Mesenchymal stem cell (in vitro differentiated cells and primary cell): ENCODE measurements at regions not wholly inside any gene's neighbourhood (a gene's known extent, or its start where the extent isn't known, plus 50 kb on each side); places are given as distances from the start of the nearest gene placed in this dataset.

Source experiments
- DNase-seq: peaks from one replicate; pipeline ENCODE4 v3.0.0-alpha.2; 2013
- H2AFZ ChIP-seq: one replicate; pipeline ENCODE4 v1.6.1; 2013; ENCODE audit warnings: low read depth, mild to moderate bottlenecking, control low read depth, inconsistent platforms, low read length, moderate library complexity
- H2AK5ac ChIP-seq: 2 replicates; pipeline ENCODE4 v1.6.1; 2013; ENCODE audit warnings: low read length, moderate library complexity, mild to moderate bottlenecking, inconsistent platforms; ENCODE audit not compliant: severe bottlenecking
- H2BK120ac ChIP-seq: one replicate; pipeline ENCODE4 v1.6.1; 2013; ENCODE audit warnings: low read depth, mild to moderate bottlenecking, inconsistent platforms, low read length, moderate library complexity
- H2BK12ac ChIP-seq, 2 experiments: one replicate each; pipeline ENCODE4 v1.6.1; 2013; ENCODE audit warnings: inconsistent platforms in 2 of 2, low read length in 2 of 2, mild to moderate bottlenecking in 2 of 2, moderate library complexity in 2 of 2, control low read depth in 1 of 2
- H2BK15ac ChIP-seq: one replicate; pipeline ENCODE4 v1.6.1; 2013; ENCODE audit warnings: mild to moderate bottlenecking, low read depth, inconsistent platforms; ENCODE audit not compliant: poor library complexity, severe bottlenecking
- H2BK5ac ChIP-seq: 2 replicates; pipeline ENCODE4 v1.6.1; 2013; ENCODE audit warnings: low read depth, mild to moderate bottlenecking, low read length, control low read depth, inconsistent platforms; ENCODE audit not compliant: poor library complexity, severe bottlenecking
- H3K14ac ChIP-seq, 2 experiments: one replicate each; pipeline ENCODE4 v1.6.1; 2013; ENCODE audit warnings: inconsistent platforms in 2 of 2, low read length in 2 of 2, control low read depth in 1 of 2, mild to moderate bottlenecking in 1 of 2, moderate library complexity in 1 of 2
- H3K18ac ChIP-seq, 2 experiments: one replicate each; pipeline ENCODE4 v1.6.1; 2013; ENCODE audit warnings: inconsistent platforms in 2 of 2, low read length in 2 of 2, control low read depth in 1 of 2, low read depth in 1 of 2, mild to moderate bottlenecking in 1 of 2
- H3K23ac ChIP-seq, 2 experiments: one replicate each; pipeline ENCODE4 v1.6.1; 2013; ENCODE audit warnings: inconsistent platforms in 2 of 2, low read length in 2 of 2, mild to moderate bottlenecking in 2 of 2, moderate library complexity in 2 of 2, control low read depth in 1 of 2
- H3K27ac ChIP-seq: 2 replicates; pipeline ENCODE4 v1.5.1; 2013; ENCODE audit warnings: mild to moderate bottlenecking, moderate library complexity, low read length, control low read depth, inconsistent platforms; ENCODE audit not compliant: poor library complexity, severe bottlenecking
- H3K27me3 ChIP-seq, 2 experiments: 2 replicates each; pipeline versions ENCODE4 v1.6.1 to v1.7.0; 2013; ENCODE audit warnings: low read length in 2 of 2, mild to moderate bottlenecking in 2 of 2, moderate library complexity in 2 of 2, control low read depth in 1 of 2, inconsistent platforms in 1 of 2; ENCODE audit not compliant: control insufficient read depth in 1 of 2, insufficient read depth in 1 of 2
- H3K36me3 ChIP-seq, 2 experiments: 2 replicates each; pipeline versions ENCODE4 v1.6.1 to v1.7.0; 2013; ENCODE audit warnings: low read length in 2 of 2, control low read depth in 1 of 2, inconsistent platforms in 1 of 2, low read depth in 1 of 2, mild to moderate bottlenecking in 1 of 2; ENCODE audit not compliant: insufficient read depth in 2 of 2, control insufficient read depth in 1 of 2
- H3K4ac ChIP-seq, 2 experiments: one replicate each; pipeline ENCODE4 v1.6.1; 2013; ENCODE audit warnings: inconsistent platforms in 2 of 2, low read length in 2 of 2, mild to moderate bottlenecking in 2 of 2, moderate library complexity in 2 of 2, control low read depth in 1 of 2, low read depth in 1 of 2
- H3K4me1 ChIP-seq: 2 replicates; pipeline ENCODE4 v1.6.1; 2013; ENCODE audit warnings: low read depth, low read length, control low read depth; ENCODE audit not compliant: control insufficient read depth, insufficient read depth
- H3K4me2 ChIP-seq: 2 replicates; pipeline ENCODE4 v1.6.1; 2013; ENCODE audit warnings: low read length, mild to moderate bottlenecking, inconsistent platforms; ENCODE audit not compliant: poor library complexity, severe bottlenecking
- H3K4me3 ChIP-seq, 2 experiments: 2 replicates each; pipeline versions ENCODE4 v1.5.1 to v1.7.0; 2013; ENCODE audit warnings: low read length in 2 of 2, mild to moderate bottlenecking in 2 of 2, control low read depth in 1 of 2, low read depth in 1 of 2; ENCODE audit not compliant: insufficient read depth in 1 of 2
- H3K79me1 ChIP-seq: replicated peaks from 2 replicates; pipeline ENCODE4 v1.6.1; 2013; ENCODE audit warnings: mild to moderate bottlenecking, control low read depth, low read length, inconsistent platforms; ENCODE audit not compliant: poor library complexity, severe bottlenecking
- H3K9ac ChIP-seq: 2 replicates; pipeline ENCODE4 v1.7.0; 2013; ENCODE audit warnings: mild to moderate bottlenecking, low read length, moderate library complexity
- H3K9me3 ChIP-seq: 2 replicates; pipeline ENCODE4 v1.7.0; 2013; ENCODE audit warnings: mild to moderate bottlenecking, low read length; ENCODE audit not compliant: control insufficient read depth
- H4K8ac ChIP-seq: one replicate; pipeline ENCODE4 v1.6.1; 2013; ENCODE audit warnings: inconsistent platforms, mild to moderate bottlenecking, low read length, moderate library complexity
- H4K91ac ChIP-seq: one replicate; pipeline ENCODE4 v1.6.1; 2013; ENCODE audit warnings: mild to moderate bottlenecking, low read length, inconsistent platforms
- whole genome bisulfite sequencing: methylation state at CpG from one replicate; pipeline ENCODE4 v1.1.7; 2013; ENCODE audit warnings: mixed read lengths; 5-methylcytosine and 5-hydroxymethylcytosine counted together

DNA sequence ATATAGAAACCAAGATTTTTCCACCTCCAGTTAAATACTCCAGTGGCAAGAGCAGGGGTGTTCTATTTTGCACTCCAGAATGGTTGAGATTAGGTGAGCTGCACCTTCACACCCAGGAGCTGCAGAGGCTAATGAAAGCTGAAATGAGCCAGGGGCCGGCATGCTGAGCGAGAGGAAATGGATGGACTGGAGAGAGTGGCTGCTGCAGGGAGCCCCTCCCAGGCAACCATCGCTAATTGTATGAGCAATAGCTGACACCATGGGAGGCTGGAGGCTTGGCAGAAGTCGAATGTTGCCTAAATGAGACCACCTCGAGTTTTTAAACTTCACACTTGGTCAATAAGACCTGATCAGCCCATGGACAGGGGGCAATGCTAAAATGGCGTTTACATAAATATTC is 301.8 kb upstream of the TMPO start:
- Histone ChIP-seq H2BK15ac (no peak overlapping the region), H3K4me3 (no peak overlapping the region), H3K9me3 (no peaks in the 10 kb centered on the region), H3K4me1 (peaks cover 6% of the 10 kb centered on the region), H2BK120ac (no peak overlapping the region), H3K18ac (no peak overlapping the region), H2AFZ (no peak overlapping the region), H3K23ac (no peak overlapping the region), H4K91ac (no peak overlapping the region), H3K4me2 (no peak overlapping the region), H3K79me1 (no peaks in the 10 kb centered on the region), H3K27me3 (no peaks in the 10 kb centered on the region), H3K9ac (no peak overlapping the region), H3K4ac (no peak overlapping the region), H3K27ac (no peak overlapping the region), H2BK12ac (no peak overlapping the region), H2AK5ac (no peak overlapping the region), H3K36me3 (no peaks in the 10 kb centered on the region), H3K14ac (no peak overlapping the region), H2BK5ac (no peak overlapping the region), H4K8ac (no peak overlapping the region)
- DNase-seq = no peak
- 31% methylated on average over 6 of the region's 6 CpGs for WGBS

- Histone ChIP-seq H2BK12ac (no peak overlapping the region), H3K18ac (no peak overlapping the region), H3K4me3 (no peak overlapping the region), H3K14ac (no peak overlapping the region), H2BK120ac (no peak overlapping the region), H3K23ac (no peak overlapping the region), H2AFZ (no peak overlapping the region), H3K4me2 (no peak overlapping the region), H3K27ac (no peak overlapping the region), H3K4me1 (peaks cover 3% of the 10 kb centered on the region), H2BK15ac (no peak overlapping the region), H3K4ac (no peak overlapping the region), H3K9ac (no peak overlapping the region), H3K79me1 (no peaks in the 10 kb centered on the region), H2AK5ac (no peak overlapping the region), H3K9me3 (no peaks in the 10 kb centered on the region), H3K27me3 (peaks cover 0 to 23% of the 10 kb centered on the region in 2 experiments), H4K91ac (no peak overlapping the region), H3K36me3 (no peaks in the 10 kb centered on the region), H2BK5ac (no peak overlapping the region), H4K8ac (no peak overlapping the region)
- WGBS = 80% methylated on average over 1 of the region's 1 CpG
- DNase-seq = no peak
Observed at GRCh38 chr12:98217257-98217656, 298.1 kb upstream of the TMPO start.

GRCh38 chr12:98220636-98221035 is 294.8 kb upstream of the TMPO start:
- no peak overlapping the region for H4K8ac ChIP-seq
- no peak overlapping the region for H2BK15ac ChIP-seq
- H2AK5ac ChIP-seq = no peak overlapping the region
- no peaks in the 10 kb centered on the region for H3K4me1 ChIP-seq
- H3K9ac ChIP-seq = no peak overlapping the region
- no peak overlapping the region for H3K23ac ChIP-seq
- no peak overlapping the region for H2BK12ac ChIP-seq
- H3K79me1 ChIP-seq = no peaks in the 10 kb centered on the region
- H3K27me3 ChIP-seq = peaks cover 0 to 28% of the 10 kb centered on the region in 2 experiments
- no peak overlapping the region for H2AFZ ChIP-seq
- no peak overlapping the region for H4K91ac ChIP-seq
- no peak overlapping the region for H3K18ac ChIP-seq
- no peak for DNase-seq
- H3K27ac ChIP-seq = no peak overlapping the region
- 32% methylated on average over 2 of the region's 2 CpGs for WGBS
- H3K4ac ChIP-seq = no peak overlapping the region
- no peak overlapping the region for H3K14ac ChIP-seq
- no peak overlapping the region for H3K4me3 ChIP-seq
- H2BK120ac ChIP-seq = no peak overlapping the region
- H2BK5ac ChIP-seq = no peak overlapping the region
- H3K36me3 ChIP-seq = no peaks in the 10 kb centered on the region
- no peak overlapping the region for H3K4me2 ChIP-seq
- no peaks in the 10 kb centered on the region for H3K9me3 ChIP-seq

GRCh38 chr12:98221243-98221808 is 294.1 kb upstream of the TMPO start:
- Histone ChIP-seq H3K27me3 (peaks cover 0 to 28% of the 10 kb centered on the region in 2 experiments), H2BK120ac (no peak overlapping the region)
- 83% methylated on average over 7 of the region's 8 CpGs for whole genome bisulfite sequencing

More at GRCh38 chr12:98221243-98221808, 294.1 kb upstream of the TMPO start:
- H2AFZ ChIP-seq = no peak overlapping the region
- no peaks in the 10 kb centered on the region for H3K9me3 ChIP-seq
- H3K79me1 ChIP-seq = no peaks in the 10 kb centered on the region
- H3K4ac ChIP-seq = no peak overlapping the region
- no peak overlapping the region for H4K91ac ChIP-seq
- no peaks in the 10 kb centered on the region for H3K36me3 ChIP-seq
- H2BK12ac ChIP-seq = no peak overlapping the region
- H3K18ac ChIP-seq = no peak overlapping the region
- H2AK5ac ChIP-seq = no peak overlapping the region
- no peak overlapping the region for H3K9ac ChIP-seq
- H2BK15ac ChIP-seq = no peak overlapping the region
- H3K4me3 ChIP-seq = no peak overlapping the region
- no peak overlapping the region for H4K8ac ChIP-seq
- H3K14ac ChIP-seq = no peak overlapping the region
- no peak for DNase-seq
- H3K4me1 ChIP-seq = no peaks in the 10 kb centered on the region
- H3K27ac ChIP-seq = no peak overlapping the region
- H3K4me2 ChIP-seq = no peak overlapping the region
- no peak overlapping the region for H3K23ac ChIP-seq
- no peak overlapping the region for H2BK5ac ChIP-seq
